ENCODE measurements at regions not wholly inside any gene's neighbourhood (a gene's known extent, or its start where the extent isn't known, plus 50 kb on each side); places are given as distances from the start of the nearest gene placed in this dataset.

GRCh38 chr4:134948110-134948642 is 746.6 kb upstream of the PABPC4L start:
- no peaks in the 10 kb centered on the region for H4K20me1 ChIP-seq (replicated peaks; ENCODE audit: insufficient read depth)
- H3K27ac Mint-ChIP-seq: no peak overlapping the region
- DNase-seq (ENCODE audit: low spot score) (no peak), ATAC-seq (no peak)
- H3K9me2 ChIP-seq (ENCODE audit: insufficient read depth): no peaks in the 10 kb centered on the region
- H3K36me3 Mint-ChIP-seq (ENCODE audit: low read depth): peaks cover 8% of the 10 kb centered on the region; the same call in 2 of the 3 replicates
- H3K27me3 ChIP-seq (ENCODE audit: insufficient read depth): no peaks in the 10 kb centered on the region
- no peak overlapping the region for H3K4me3 Mint-ChIP-seq
- H3K4me2 ChIP-seq: no peak overlapping the region
- H3K4me1 ChIP-seq (ENCODE audit: insufficient read depth): no peaks in the 10 kb centered on the region
- H3K79me2 ChIP-seq (replicated peaks; ENCODE audit: insufficient read depth): no peaks in the 10 kb centered on the region
- H3K36me3 ChIP-seq (ENCODE audit: insufficient read depth): no peaks in the 10 kb centered on the region
- H3K9me3 Mint-ChIP-seq: peaks cover 15% of the 10 kb centered on the region
- no peak overlapping the region for H2AFZ ChIP-seq
- H3K4me3 ChIP-seq: no peak overlapping the region
- no peak overlapping the region for H3K27ac ChIP-seq (ENCODE audit: low read depth)
- no peak for TF ChIP-seq CTCF (conservative IDR thresholded peaks at IDR 0.05; ENCODE audit: low read depth in 2 of 2)
- no peak for TF ChIP-seq ZNF114 (CRISPR knock-in tag; IDR thresholded peaks at IDR 0.05)
- TF ChIP-seq NANOG (IDR thresholded peaks at IDR 0.05; ENCODE audit: borderline replicate concordance): no peak
- no peak for TF ChIP-seq ETS1 (IDR thresholded peaks at IDR 0.05)
- no peak for TF ChIP-seq STAT1 (IDR thresholded peaks at IDR 0.05; ENCODE audit: unreplicated experiment)
- H3F3A ChIP-seq (replicated peaks; ENCODE audit: low read depth): no peaks in the 10 kb centered on the region
- H3K27me3 Mint-ChIP-seq (ENCODE audit: insufficient read depth, low read depth, poor library complexity): no peaks in the 10 kb centered on the region
- no peaks in the 10 kb centered on the region for H3K4me1 Mint-ChIP-seq

GRCh38 chr4:134944115-134944514 is 742.5 kb upstream of the PABPC4L start:
- Histone ChIP-seq H3K9me2 (ENCODE audit: insufficient read depth) (peaks cover 5% of the 10 kb centered on the region; the same call in 1 of the 2 replicates), H4K20me1 (replicated peaks; ENCODE audit: insufficient read depth) (no peaks in the 10 kb centered on the region), H3K4me2 (no peak overlapping the region), H3K27ac (ENCODE audit: low read depth) (no peak overlapping the region), H3F3A (replicated peaks; ENCODE audit: low read depth) (no peaks in the 10 kb centered on the region), H3K27me3 (ENCODE audit: insufficient read depth) (no peaks in the 10 kb centered on the region), H3K4me3 (no peak overlapping the region), H3K79me2 (replicated peaks; ENCODE audit: insufficient read depth) (no peaks in the 10 kb centered on the region), H3K4me1 (ENCODE audit: insufficient read depth) (no peaks in the 10 kb centered on the region), H3K36me3 (ENCODE audit: insufficient read depth) (no peaks in the 10 kb centered on the region), H2AFZ (0 out of 2 replicates have a peak overlapping the region, but pooled peaks have one; percentile 11)
- peaks cover 8% of the 10 kb centered on the region; the same call in 2 of the 3 replicates for H3K36me3 Mint-ChIP-seq (ENCODE audit: low read depth)
- H3K27ac Mint-ChIP-seq: no peak overlapping the region
- H3K4me1 Mint-ChIP-seq: no peaks in the 10 kb centered on the region
- TF ChIP-seq ZNF114 (CRISPR knock-in tag; IDR thresholded peaks at IDR 0.05) (no peak), EZH2 (IDR thresholded peaks at IDR 0.05; ENCODE audit: low read depth, unreplicated experiment) (no peak)
- DNase-seq (ENCODE audit: low spot score) (no peak), ATAC-seq (no peak)
- H3K9me3 Mint-ChIP-seq: peaks cover 10% of the 10 kb centered on the region
- no peaks in the 10 kb centered on the region for H3K27me3 Mint-ChIP-seq (ENCODE audit: insufficient read depth, low read depth, poor library complexity)
- H3K4me3 Mint-ChIP-seq: no peak overlapping the region

- no peaks in the 10 kb centered on the region for H3F3A ChIP-seq (replicated peaks; ENCODE audit: low read depth)
- no peak overlapping the region for H2AFZ ChIP-seq
- no peaks in the 10 kb centered on the region for H3K36me3 ChIP-seq (ENCODE audit: insufficient read depth)
- no peak overlapping the region for H3K27ac ChIP-seq (ENCODE audit: low read depth)
- no peaks in the 10 kb centered on the region for H3K36me3 Mint-ChIP-seq (ENCODE audit: low read depth)
- H3K9me2 ChIP-seq (ENCODE audit: insufficient read depth): no peaks in the 10 kb centered on the region
- no peak overlapping the region for H3K4me3 Mint-ChIP-seq
- H3K4me3 ChIP-seq: no peak overlapping the region
- H3K4me1 ChIP-seq (ENCODE audit: insufficient read depth): 0 out of 2 replicates have a peak, but pooled peaks cover 9% of the 10 kb centered on the region
- no peaks in the 10 kb centered on the region for H3K27me3 Mint-ChIP-seq (ENCODE audit: insufficient read depth, low read depth, poor library complexity)
- no peaks in the 10 kb centered on the region for H3K27me3 ChIP-seq (ENCODE audit: insufficient read depth)
- peak; percentile 26 for DNase-seq (ENCODE audit: low spot score)
- no peaks in the 10 kb centered on the region for H3K9me3 Mint-ChIP-seq
- H3K4me1 Mint-ChIP-seq: peaks cover 10% of the 10 kb centered on the region
- peak; percentile 77 for ATAC-seq
- no peaks in the 10 kb centered on the region for H3K79me2 ChIP-seq (replicated peaks; ENCODE audit: insufficient read depth)
- no peaks in the 10 kb centered on the region for H4K20me1 ChIP-seq (replicated peaks; ENCODE audit: insufficient read depth)
- H3K4me2 ChIP-seq: peak overlapping the region; percentile 18; the same call in 1 of the 2 replicates
- H3K27ac Mint-ChIP-seq: peak overlapping the region; percentile 38
- no peak for TF ChIP-seq ZNF331 (CRISPR knock-in tag; IDR thresholded peaks at IDR 0.05; ENCODE audit: low read depth)
- TF ChIP-seq EZH2 (IDR thresholded peaks at IDR 0.05; ENCODE audit: low read depth, unreplicated experiment): no peak
- TF ChIP-seq JUNB (IDR thresholded peaks at IDR 0.05; ENCODE audit: unreplicated experiment): no peak
- TF ChIP-seq STAT1 (IDR thresholded peaks at IDR 0.05; ENCODE audit: unreplicated experiment): no peak
These were observed 734.4 kb upstream of the PABPC4L start for GRCh38 chr4:134936014-134936413.
